Ishikawa (cell line): ENCODE measurements at regions not wholly inside any gene's neighbourhood (a gene's known extent, or its start where the extent isn't known, plus 50 kb on each side); places are given as distances from the start of the nearest gene placed in this dataset.

Experiments
- CREB1 ChIP-seq: IDR thresholded peaks from 2 replicates; pipeline ENCODE4 v1.6.1; 2012; ENCODE audit warnings: low read depth
- EP300 ChIP-seq: IDR thresholded peaks from 2 replicates; pipeline ENCODE4 v1.6.1; 2012; ENCODE audit warnings: borderline replicate concordance
- FOXM1 ChIP-seq: IDR thresholded peaks from 2 replicates; pipeline ENCODE4 v1.6.1; 2012; ENCODE audit warnings: low read depth, borderline replicate concordance
- RAD21 ChIP-seq: IDR thresholded peaks from 2 replicates; pipeline ENCODE4 v1.6.1; 2012; ENCODE audit warnings: low read depth
- YY1 ChIP-seq: IDR thresholded peaks from 2 replicates; pipeline ENCODE4 v1.6.1; 2012; ENCODE audit warnings: low read depth
- ZBTB7A ChIP-seq: IDR thresholded peaks from 2 replicates; pipeline ENCODE4 v1.6.1; 2012; ENCODE audit warnings: low read depth
- TF ChIP-seq, protein P1 (sequence below): IDR thresholded peaks from 2 replicates; pipeline ENCODE4 v1.6.1; 2012; ENCODE audit warnings: low read depth, mild to moderate bottlenecking

DNA sequence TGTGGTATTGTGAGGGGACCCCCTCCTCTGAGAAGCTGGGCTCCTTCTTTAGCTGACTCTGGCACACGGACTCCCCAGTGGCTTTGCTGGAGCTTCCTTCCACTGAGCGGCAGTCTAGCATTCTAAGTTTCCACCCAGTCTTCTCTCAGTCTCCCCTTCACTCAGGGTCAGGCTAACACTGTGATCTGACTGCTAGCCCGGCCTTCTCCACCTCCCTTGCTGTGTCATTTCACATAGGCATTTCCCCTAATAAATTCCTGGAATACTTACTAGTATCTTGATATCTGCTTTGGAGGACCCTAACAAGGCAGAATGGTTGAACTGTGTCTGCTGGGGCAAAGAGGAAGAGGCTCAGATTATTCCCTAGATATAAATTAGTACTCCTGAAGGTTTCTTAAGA is 106.2 kb upstream of the THBS1 start:
- TF ChIP-seq YY1: no peak
- no peak for TF ChIP-seq FOXM1
- TF ChIP-seq EP300: no peak
- no peak for TF ChIP-seq CREB1
- TF ChIP-seq RAD21: no peak
- TF ChIP-seq, protein P1, sequence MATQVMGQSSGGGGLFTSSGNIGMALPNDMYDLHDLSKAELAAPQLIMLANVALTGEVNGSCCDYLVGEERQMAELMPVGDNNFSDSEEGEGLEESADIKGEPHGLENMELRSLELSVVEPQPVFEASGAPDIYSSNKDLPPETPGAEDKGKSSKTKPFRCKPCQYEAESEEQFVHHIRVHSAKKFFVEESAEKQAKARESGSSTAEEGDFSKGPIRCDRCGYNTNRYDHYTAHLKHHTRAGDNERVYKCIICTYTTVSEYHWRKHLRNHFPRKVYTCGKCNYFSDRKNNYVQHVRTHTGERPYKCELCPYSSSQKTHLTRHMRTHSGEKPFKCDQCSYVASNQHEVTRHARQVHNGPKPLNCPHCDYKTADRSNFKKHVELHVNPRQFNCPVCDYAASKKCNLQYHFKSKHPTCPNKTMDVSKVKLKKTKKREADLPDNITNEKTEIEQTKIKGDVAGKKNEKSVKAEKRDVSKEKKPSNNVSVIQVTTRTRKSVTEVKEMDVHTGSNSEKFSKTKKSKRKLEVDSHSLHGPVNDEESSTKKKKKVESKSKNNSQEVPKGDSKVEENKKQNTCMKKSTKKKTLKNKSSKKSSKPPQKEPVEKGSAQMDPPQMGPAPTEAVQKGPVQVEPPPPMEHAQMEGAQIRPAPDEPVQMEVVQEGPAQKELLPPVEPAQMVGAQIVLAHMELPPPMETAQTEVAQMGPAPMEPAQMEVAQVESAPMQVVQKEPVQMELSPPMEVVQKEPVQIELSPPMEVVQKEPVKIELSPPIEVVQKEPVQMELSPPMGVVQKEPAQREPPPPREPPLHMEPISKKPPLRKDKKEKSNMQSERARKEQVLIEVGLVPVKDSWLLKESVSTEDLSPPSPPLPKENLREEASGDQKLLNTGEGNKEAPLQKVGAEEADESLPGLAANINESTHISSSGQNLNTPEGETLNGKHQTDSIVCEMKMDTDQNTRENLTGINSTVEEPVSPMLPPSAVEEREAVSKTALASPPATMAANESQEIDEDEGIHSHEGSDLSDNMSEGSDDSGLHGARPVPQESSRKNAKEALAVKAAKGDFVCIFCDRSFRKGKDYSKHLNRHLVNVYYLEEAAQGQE: no peak
- TF ChIP-seq ZBTB7A: no peak
